CD8-positive, alpha-beta memory T cell (primary cell): ENCODE measurements at regions not wholly inside any gene's neighbourhood (a gene's known extent, or its start where the extent isn't known, plus 50 kb on each side); places are given as distances from the start of the nearest gene placed in this dataset.

Experiments
- CTCF ChIA-PET: fragments of 350-600 bp; sonication (Branson Sonifier 250); formaldehyde crosslinking; loops from one replicate; lab custom pipeline; 2021; ENCODE audit warnings: antibody characterized with exemption; lab: Charles Lee
- POLR2A ChIA-PET: fragments of 350-600 bp; sonication (Branson Sonifier 250); formaldehyde crosslinking; loops from one replicate; lab custom pipeline; 2021; ENCODE audit warnings: antibody characterized with exemption; lab: Charles Lee
- DNase-seq, 5 donors: peaks; one replicate each; pipeline versions ENCODE4 v3.0.0 to v3.0.0-alpha.2; 2020 to 2022; ENCODE audit warnings: mixed read lengths in 1 of 5
- H3K27ac ChIP-seq: one replicate; pipeline ENCODE4 v1.7.0; 2013; ENCODE audit warnings: low read depth, mild to moderate bottlenecking, low read length, moderate library complexity
- H3K27me3 ChIP-seq: 2 replicates; pipeline ENCODE4 v1.7.0; 2013; ENCODE audit warnings: low read length, mild to moderate bottlenecking; ENCODE audit not compliant: insufficient read depth, poor library complexity, severe bottlenecking
- H3K36me3 ChIP-seq: 2 replicates; pipeline ENCODE4 v1.7.0; 2013; ENCODE audit warnings: mild to moderate bottlenecking, low read length, moderate library complexity; ENCODE audit not compliant: insufficient read depth
- H3K4me1 ChIP-seq: 2 replicates; pipeline ENCODE4 v1.7.0; 2013; ENCODE audit warnings: mild to moderate bottlenecking, low read length, moderate library complexity; ENCODE audit not compliant: insufficient read depth
- H3K4me3 ChIP-seq: 2 replicates; pipeline ENCODE4 v1.7.0; 2013; ENCODE audit warnings: mild to moderate bottlenecking, low read length
- H3K9me3 ChIP-seq: 2 replicates; pipeline ENCODE4 v1.7.0; 2013; ENCODE audit warnings: mild to moderate bottlenecking, low read length
- H3K27ac Mint-ChIP-seq, 8 donors: one replicate each; pipeline ENCODE4 v1.8.0; 2020 to 2021; ENCODE audit warnings: mixed read lengths in 8 of 8, mild to moderate bottlenecking in 6 of 8, inconsistent platforms in 3 of 8, moderate library complexity in 3 of 8
- H3K27me3 Mint-ChIP-seq, 2 donors: one replicate each; pipeline ENCODE4 v1.8.0; 2020 to 2021; ENCODE audit warnings: mixed read lengths in 2 of 2, mild to moderate bottlenecking in 1 of 2, moderate library complexity in 1 of 2
- H3K36me3 Mint-ChIP-seq, 3 donors: one replicate each; pipeline ENCODE4 v1.8.0; 2020 to 2021; ENCODE audit warnings: mixed read lengths in 3 of 3, inconsistent platforms in 1 of 3, mild to moderate bottlenecking in 1 of 3
- H3K4me1 Mint-ChIP-seq, 3 donors: one replicate each; pipeline ENCODE4 v1.8.0; 2020 to 2021; ENCODE audit warnings: mixed read lengths in 3 of 3, inconsistent platforms in 1 of 3, mild to moderate bottlenecking in 1 of 3
- H3K4me3 Mint-ChIP-seq, 7 donors: one replicate each; pipeline ENCODE4 v1.8.0; 2020 to 2021; ENCODE audit warnings: mixed read lengths in 7 of 7, mild to moderate bottlenecking in 6 of 7, moderate library complexity in 4 of 7, inconsistent platforms in 2 of 7
- H3K9me3 Mint-ChIP-seq, 5 donors: one replicate each; pipeline ENCODE4 v1.8.0; 2020 to 2022; ENCODE audit warnings: mixed read lengths in 5 of 5, mild to moderate bottlenecking in 3 of 5, moderate library complexity in 2 of 5, inconsistent platforms in 1 of 5

GRCh38 chr2:48001498-48001897 is 95.2 kb upstream of the FBXO11 start:
- Histone ChIP-seq H3K9me3 (no peaks in the 10 kb centered on the region), H3K27ac (no peak overlapping the region), H3K27me3 (no peaks in the 10 kb centered on the region), H3K36me3 (no peaks in the 10 kb centered on the region), H3K4me1 (no peaks in the 10 kb centered on the region), H3K4me3 (no peak overlapping the region)
- no peaks in the 10 kb centered on the region for H3K4me1 Mint-ChIP-seq
- H3K36me3 Mint-ChIP-seq: peaks cover 0 to 4% (median 0%) of the 10 kb centered on the region in 3 donors
- H3K9me3 Mint-ChIP-seq: no peaks in the 10 kb centered on the region
- CTCF ChIA-PET: no interaction called here
- H3K27me3 Mint-ChIP-seq: peaks cover 2 to 16% of the 10 kb centered on the region in 2 donors
- POLR2A ChIA-PET: no interaction called here
- DNase-seq: no peak
- H3K27ac Mint-ChIP-seq: no peak overlapping the region
- H3K4me3 Mint-ChIP-seq: no peak overlapping the region

GRCh38 chr2:48006094-48006493 is 99.8 kb upstream of the FBXO11 start:
- Mint-ChIP-seq H3K9me3 (peaks cover 0 to 3% (median 0%) of the 10 kb centered on the region in 5 donors), H3K27ac (no peak overlapping the region), H3K4me3 (no peak overlapping the region), H3K4me1 (no peaks in the 10 kb centered on the region), H3K27me3 (peaks cover 5 to 9% of the 10 kb centered on the region in 2 donors), H3K36me3 (no peaks in the 10 kb centered on the region)
- POLR2A ChIA-PET: no interaction called here
- no peak for DNase-seq
- no peaks in the 10 kb centered on the region for H3K36me3 ChIP-seq
- no peak overlapping the region for H3K27ac ChIP-seq
- CTCF ChIA-PET: no interaction called here
- H3K9me3 ChIP-seq: no peaks in the 10 kb centered on the region
- no peak overlapping the region for H3K4me3 ChIP-seq
- no peaks in the 10 kb centered on the region for H3K4me1 ChIP-seq
- H3K27me3 ChIP-seq: no peaks in the 10 kb centered on the region

- Mint-ChIP-seq H3K4me1 (no peaks in the 10 kb centered on the region), H3K27me3 (peaks cover 10 to 13% of the 10 kb centered on the region in 2 donors), H3K27ac (no peak overlapping the region), H3K4me3 (no peak overlapping the region), H3K36me3 (no peaks in the 10 kb centered on the region), H3K9me3 (peaks cover 0 to 3% (median 0%) of the 10 kb centered on the region in 5 donors)
- Histone ChIP-seq H3K9me3 (no peaks in the 10 kb centered on the region), H3K4me1 (no peaks in the 10 kb centered on the region), H3K36me3 (no peaks in the 10 kb centered on the region), H3K4me3 (no peak overlapping the region), H3K27ac (no peak overlapping the region), H3K27me3 (no peaks in the 10 kb centered on the region)
- ChIA-PET POLR2A (interaction anchor here (0.6 kb wide), 1 partner anchor 434 kb away, joined by 3 read pairs; no protein-coding TSS in a partner anchor), CTCF (no interaction called here)
- no peak for DNase-seq
Observed at GRCh38 chr2:48007699-48008268, 101.5 kb upstream of the FBXO11 start.

- H3K36me3 Mint-ChIP-seq: no peaks in the 10 kb centered on the region
- Histone ChIP-seq H3K36me3 (no peaks in the 10 kb centered on the region), H3K4me1 (no peaks in the 10 kb centered on the region), H3K9me3 (no peaks in the 10 kb centered on the region), H3K4me3 (no peak overlapping the region), H3K27ac (no peak overlapping the region), H3K27me3 (no peaks in the 10 kb centered on the region)
- H3K4me3 Mint-ChIP-seq: no peak overlapping the region
- no peak for DNase-seq
- no peaks in the 10 kb centered on the region for H3K4me1 Mint-ChIP-seq
- CTCF ChIA-PET: no interaction called here
- H3K9me3 Mint-ChIP-seq: peaks cover 0 to 3% (median 0%) of the 10 kb centered on the region in 5 donors
- POLR2A ChIA-PET: interaction anchor here (0.7 kb wide), 1 partner anchor 25 kb away, joined by 4 read pairs; no protein-coding TSS in a partner anchor
- peaks cover 10 to 13% of the 10 kb centered on the region in 2 donors for H3K27me3 Mint-ChIP-seq
- no peak overlapping the region for H3K27ac Mint-ChIP-seq
Observed at GRCh38 chr2:48009256-48009655, 103.0 kb upstream of the FBXO11 start.

GRCh38 chr2:48015421-48015820 is 109.1 kb upstream of the FBXO11 start:
- CTCF ChIA-PET: no interaction called here
- H3K27ac ChIP-seq: no peak overlapping the region
- H3K36me3 Mint-ChIP-seq: peaks cover 0 to 9% (median 0%) of the 10 kb centered on the region in 3 donors
- POLR2A ChIA-PET: no interaction called here
- H3K4me3 Mint-ChIP-seq: no peak overlapping the region
- H3K4me1 Mint-ChIP-seq: no peaks in the 10 kb centered on the region
- no peaks in the 10 kb centered on the region for H3K36me3 ChIP-seq
- H3K4me1 ChIP-seq: no peaks in the 10 kb centered on the region
- peaks cover 0 to 11% (median 3%) of the 10 kb centered on the region in 5 donors for H3K9me3 Mint-ChIP-seq
- no peak overlapping the region for H3K4me3 ChIP-seq
- no peak for DNase-seq
- H3K9me3 ChIP-seq: no peaks in the 10 kb centered on the region
- no peak overlapping the region for H3K27ac Mint-ChIP-seq
- H3K27me3 Mint-ChIP-seq: peaks cover 23 to 24% of the 10 kb centered on the region in 2 donors
- H3K27me3 ChIP-seq: no peaks in the 10 kb centered on the region

GRCh38 chr2:48016225-48017019 is 110.1 kb upstream of the FBXO11 start:
- no peak overlapping the region for H3K27ac Mint-ChIP-seq

GRCh38 chr2:48017136-48017535 is 110.8 kb upstream of the FBXO11 start:
- peak overlapping the region in 1 of 8 donors; percentile 28 for H3K27ac Mint-ChIP-seq
- Histone ChIP-seq H3K9me3 (no peaks in the 10 kb centered on the region), H3K27ac (no peak overlapping the region), H3K4me3 (no peak overlapping the region), H3K27me3 (no peaks in the 10 kb centered on the region), H3K4me1 (no peaks in the 10 kb centered on the region), H3K36me3 (no peaks in the 10 kb centered on the region)
- H3K9me3 Mint-ChIP-seq: peaks cover 0 to 11% (median 3%) of the 10 kb centered on the region in 5 donors
- ChIA-PET POLR2A (no interaction called here), CTCF (interaction anchor here (1.2 kb wide), 1 partner anchor 115 kb away, joined by 3 read pairs; no protein-coding TSS in a partner anchor)
- peaks cover 29 to 36% of the 10 kb centered on the region in 2 donors for H3K27me3 Mint-ChIP-seq
- peaks cover 0 to 16% (median 0%) of the 10 kb centered on the region in 3 donors for H3K36me3 Mint-ChIP-seq
- no peak for DNase-seq
- H3K4me3 Mint-ChIP-seq: no peak overlapping the region
- no peaks in the 10 kb centered on the region for H3K4me1 Mint-ChIP-seq

More at GRCh38 chr2:48016225-48017019, 110.1 kb upstream of the FBXO11 start:
- Histone ChIP-seq H3K4me3 (no peak overlapping the region), H3K36me3 (no peaks in the 10 kb centered on the region), H3K9me3 (no peaks in the 10 kb centered on the region), H3K27me3 (no peaks in the 10 kb centered on the region), H3K27ac (no peak overlapping the region), H3K4me1 (no peaks in the 10 kb centered on the region)
- peaks cover 0 to 11% (median 3%) of the 10 kb centered on the region in 5 donors for H3K9me3 Mint-ChIP-seq
- POLR2A ChIA-PET: no interaction called here
- no peak overlapping the region for H3K4me3 Mint-ChIP-seq
- peak in 1 of 5 donors; percentile 7 for DNase-seq
- H3K27me3 Mint-ChIP-seq: peaks cover 29 to 33% of the 10 kb centered on the region in 2 donors
- CTCF ChIA-PET: interaction anchor here (1.2 kb wide), 1 partner anchor 114 kb away, joined by 3 read pairs; no protein-coding TSS in a partner anchor
- H3K36me3 Mint-ChIP-seq: peaks cover 0 to 11% (median 0%) of the 10 kb centered on the region in 3 donors
- H3K4me1 Mint-ChIP-seq: no peaks in the 10 kb centered on the region

GRCh38 chr2:48018480-48018879 is 112.2 kb upstream of the FBXO11 start:
- Mint-ChIP-seq H3K4me3 (no peak overlapping the region), H3K36me3 (peaks cover 0 to 16% (median 0%) of the 10 kb centered on the region in 3 donors), H3K27ac (no peak overlapping the region), H3K4me1 (no peaks in the 10 kb centered on the region), H3K9me3 (peaks cover 0 to 11% (median 3%) of the 10 kb centered on the region in 5 donors), H3K27me3 (peaks cover 30 to 42% of the 10 kb centered on the region in 2 donors)
- POLR2A ChIA-PET: no interaction called here
- Histone ChIP-seq H3K9me3 (no peaks in the 10 kb centered on the region), H3K4me3 (no peak overlapping the region), H3K36me3 (no peaks in the 10 kb centered on the region), H3K27ac (no peak overlapping the region), H3K27me3 (no peaks in the 10 kb centered on the region), H3K4me1 (no peaks in the 10 kb centered on the region)
- DNase-seq: no peak
- CTCF ChIA-PET: no interaction called here
